Umbilical cord (tissue), 1 donor: ENCODE measurements at regions not wholly inside any gene's neighbourhood (a gene's known extent, or its start where the extent isn't known, plus 50 kb on each side); places are given as distances from the start of the nearest gene placed in this dataset.

Experiments
- DNase-seq: peaks from one replicate; pipeline ENCODE4 v3.0.0-alpha.2; 2015; ENCODE audit warnings: low spot score

- DNase-seq, result no peak
Measured at GRCh38 chr11:32200136-32200847, 109.4 kb downstream of the RCN1 start.

DNA sequence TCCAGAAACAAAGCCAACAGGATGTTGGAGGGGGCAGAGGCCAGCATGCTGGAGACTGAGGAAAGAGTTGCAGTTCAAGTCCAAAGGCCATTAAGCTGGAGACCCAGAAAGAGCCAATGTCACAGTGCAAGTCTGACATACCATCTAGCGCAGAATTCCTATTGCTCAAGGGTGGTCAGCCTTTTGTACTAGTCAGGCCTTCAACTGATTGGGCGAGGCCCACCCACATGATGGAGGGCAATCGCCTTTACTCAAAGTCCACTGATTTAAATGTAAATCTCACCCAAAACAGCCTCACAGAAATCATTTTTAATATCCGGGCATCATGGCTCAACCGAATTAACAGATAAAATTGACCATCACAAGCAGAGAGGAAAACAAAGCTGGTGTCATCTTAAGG is 113.9 kb downstream of the RCN1 start:
- no peak for DNase-seq

DNA sequence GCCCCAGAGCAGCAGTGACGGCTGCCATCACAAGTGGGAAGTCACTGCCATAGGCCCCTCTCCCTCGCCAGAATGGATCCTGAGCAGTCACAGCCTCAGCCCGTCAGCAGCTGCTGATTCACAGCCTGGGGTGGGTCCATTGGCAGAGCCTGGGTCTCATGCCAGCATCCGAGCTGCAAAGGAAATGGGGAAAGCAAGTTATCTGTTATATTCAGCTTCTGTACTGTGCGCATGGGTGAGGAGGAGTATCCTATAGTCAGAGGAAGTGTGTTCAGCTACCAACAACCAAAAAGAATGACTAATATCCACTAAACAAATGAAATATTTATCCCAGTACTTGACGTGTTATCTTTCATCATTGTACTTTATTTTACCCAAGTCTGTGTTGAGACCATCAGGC is 119.7 kb downstream of the RCN1 start:
- DNase-seq, result no peak

- peak; percentile 40 for DNase-seq
Measured at GRCh38 chr11:32213223-32213622, 122.3 kb downstream of the RCN1 start.

- DNase-seq, result no peak
Measured at GRCh38 chr11:32215157-32215556, 124.3 kb downstream of the RCN1 start.

- no peak for DNase-seq
Measured at GRCh38 chr11:32216749-32217148, 125.9 kb downstream of the RCN1 start.

DNA sequence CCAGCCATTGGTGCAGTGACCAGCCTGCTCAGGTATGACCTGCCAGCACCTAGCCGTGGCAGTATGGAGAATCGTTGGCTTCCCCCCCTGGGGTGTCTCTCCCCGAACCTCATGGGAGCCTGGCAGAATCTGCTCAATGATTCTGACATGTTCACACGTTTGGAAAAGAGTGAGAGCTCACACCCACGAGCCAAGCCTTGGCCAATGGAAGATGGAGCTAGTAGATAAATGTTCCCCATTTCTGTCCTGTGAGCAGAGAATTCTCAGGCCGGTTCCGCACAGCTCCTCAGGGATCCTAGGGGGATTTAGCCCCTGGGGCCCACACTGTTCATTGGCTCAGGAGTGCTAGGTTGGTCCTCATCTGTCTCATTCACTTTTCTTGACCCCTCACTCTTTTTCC is 128.4 kb downstream of the RCN1 start:
- DNase-seq, result no peak

DNA sequence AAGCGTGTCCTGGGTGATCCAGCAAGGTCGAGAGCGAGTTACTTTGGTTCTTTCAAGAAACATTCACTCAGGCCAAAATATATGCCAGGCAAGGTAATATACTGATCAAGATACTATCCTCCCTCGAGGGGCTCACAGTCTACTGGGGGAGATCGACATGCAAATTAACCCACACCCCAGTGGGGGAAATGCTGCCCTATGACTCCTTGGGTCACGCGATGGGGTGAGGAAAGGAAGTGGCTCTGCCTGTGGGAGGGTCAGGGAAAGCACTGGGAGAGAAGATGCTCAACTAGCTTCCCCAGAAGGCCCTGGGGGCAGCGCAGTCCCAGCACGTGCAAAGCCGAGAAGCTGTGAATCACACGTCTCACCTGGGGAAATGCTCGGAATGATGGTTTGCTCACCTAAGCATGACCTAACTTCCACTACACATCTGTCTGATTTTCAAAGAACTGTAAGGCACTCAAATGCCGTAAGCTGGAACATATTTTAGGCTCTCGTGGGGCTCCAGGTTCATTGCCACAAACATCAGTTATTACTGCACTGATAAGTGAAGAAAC is 130.7 kb downstream of the RCN1 start:
- no peak for DNase-seq

DNA sequence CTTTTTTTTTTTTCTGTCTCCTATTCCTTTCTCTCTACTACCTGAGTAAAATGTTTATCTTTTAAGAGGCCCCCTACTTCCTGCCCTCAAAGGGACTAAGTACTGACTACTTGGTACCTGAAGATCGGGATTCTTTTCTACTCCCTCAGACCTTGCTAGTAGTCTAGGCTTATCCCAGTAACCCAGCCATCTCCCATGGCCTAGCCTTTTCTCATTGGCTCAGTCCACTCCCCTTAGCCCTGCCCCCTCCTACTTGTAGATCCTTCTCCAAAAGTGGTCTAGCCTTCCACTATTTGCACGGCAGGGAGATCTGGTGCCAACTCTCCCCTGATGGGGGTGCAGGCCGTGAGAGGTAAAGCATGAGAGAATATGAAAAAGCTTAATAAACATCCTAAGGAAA is 133.7 kb downstream of the RCN1 start:
- DNase-seq, result no peak

DNA sequence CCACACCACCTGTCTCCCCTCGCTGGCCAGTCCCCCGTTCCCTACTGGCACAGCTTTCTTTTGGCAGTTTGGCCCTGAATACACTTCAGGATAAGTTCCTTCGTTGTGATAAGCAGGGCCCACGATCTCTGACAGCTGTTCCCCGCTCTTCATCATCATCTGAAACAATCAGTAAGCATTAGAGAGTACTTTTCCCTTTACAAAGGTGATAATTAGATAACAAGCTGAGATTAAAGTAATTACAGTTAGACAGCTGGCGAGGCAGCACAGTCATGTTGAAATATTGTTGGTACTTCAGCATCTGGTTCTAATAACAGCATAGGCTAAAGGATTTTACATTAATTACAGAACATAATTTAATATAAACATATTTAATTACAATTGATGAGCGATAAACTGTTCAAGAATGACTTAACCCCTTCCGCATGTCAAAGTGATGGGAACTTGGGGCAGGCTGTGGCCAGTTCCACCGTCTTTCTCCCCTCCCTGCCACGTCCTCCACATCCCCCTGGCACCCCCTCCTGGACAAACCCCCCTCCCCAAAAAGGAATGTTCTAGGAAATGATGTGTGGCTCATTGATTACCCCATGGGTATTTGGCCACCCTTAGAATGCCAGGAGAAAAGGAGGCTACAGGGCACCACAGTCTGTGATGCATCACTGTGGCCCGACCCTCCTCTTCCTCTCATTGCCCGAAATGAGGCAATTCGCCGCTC is 134.9 kb downstream of the RCN1 start:
- DNase-seq, result no peak

- DNase-seq, result no peak
Measured at GRCh38 chr11:32226480-32226879, 135.6 kb downstream of the RCN1 start.

DNA sequence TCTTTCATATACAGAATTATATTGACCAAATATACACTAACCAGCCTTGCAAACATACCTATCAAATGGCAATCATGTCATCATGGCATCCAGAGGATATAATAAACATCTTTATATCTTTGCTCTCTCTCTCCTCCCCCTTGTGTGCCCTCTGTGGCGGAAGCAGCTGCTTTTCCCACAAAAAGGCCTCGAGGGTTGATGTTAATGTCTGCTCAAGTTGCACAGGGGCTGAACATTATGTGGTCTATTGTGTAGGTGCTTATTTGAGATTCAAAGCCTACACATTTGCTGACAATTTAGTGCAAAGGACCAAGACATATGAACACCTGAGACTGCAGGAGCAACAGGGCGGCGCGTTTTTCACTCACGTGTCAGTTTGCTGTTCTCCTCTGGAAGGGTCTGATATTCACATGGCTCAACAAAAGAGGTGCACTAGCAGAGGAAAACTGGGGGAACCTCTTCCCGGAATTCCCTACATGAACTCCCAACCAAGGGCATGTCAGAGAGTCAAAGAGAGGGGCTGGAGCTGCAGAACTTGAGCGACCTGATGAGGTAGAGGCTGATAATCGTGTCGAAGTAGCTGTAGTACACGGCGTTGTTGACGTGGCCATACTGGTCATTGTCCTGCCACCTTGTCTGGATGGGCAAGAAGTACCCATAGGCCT is 138.8 kb downstream of the RCN1 start:
- DNase-seq, result no peak

DNA sequence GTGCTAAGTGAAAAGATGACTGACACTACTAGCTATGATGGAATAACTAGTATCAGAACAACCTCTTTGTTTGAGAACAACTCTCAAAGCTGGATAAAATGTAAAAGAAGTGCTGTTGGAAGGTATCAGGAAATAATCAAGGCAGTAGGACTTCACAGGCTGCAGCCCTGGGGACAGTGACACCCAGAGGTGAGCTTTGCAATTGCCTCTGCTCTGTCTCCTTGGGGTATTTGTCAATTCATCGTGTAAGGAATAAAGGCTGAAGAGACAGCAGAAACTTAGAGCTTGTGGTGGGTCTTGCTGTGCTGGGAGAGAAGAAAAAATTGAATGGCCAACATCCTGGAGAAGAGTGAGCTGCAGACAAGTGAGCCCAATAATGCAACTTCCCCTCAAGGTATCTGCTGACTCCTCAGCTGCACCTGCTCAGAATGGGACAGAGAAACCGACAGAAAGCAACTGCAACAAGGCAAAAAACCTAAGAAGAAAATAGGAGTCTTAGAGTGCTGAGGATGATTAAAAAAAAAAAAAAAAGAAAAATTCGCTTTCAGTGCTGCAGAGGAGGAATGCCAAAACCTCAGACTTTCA is 141.1 kb downstream of the RCN1 start:
- DNase-seq, result no peak

- no peak for DNase-seq
Measured at GRCh38 chr11:32232516-32232915, 141.6 kb downstream of the RCN1 start.

DNA sequence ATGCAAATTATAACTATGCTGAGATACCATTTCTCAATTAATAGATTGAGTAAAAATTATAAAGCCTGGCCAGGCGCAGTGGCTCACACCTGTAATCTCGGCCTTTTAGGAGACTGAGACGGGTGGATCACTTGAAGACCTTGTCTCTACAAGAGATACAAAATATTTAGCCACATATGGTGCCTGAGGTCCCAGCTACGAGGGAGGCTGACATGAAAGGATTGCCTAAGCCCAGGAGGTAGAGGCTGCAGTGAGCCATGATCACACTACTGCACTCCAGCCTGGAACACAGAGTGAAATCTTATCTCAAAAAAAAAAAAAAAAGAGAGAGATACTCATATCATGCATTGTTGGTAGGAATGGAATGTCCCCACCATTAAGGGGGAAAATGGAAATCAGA is 142.4 kb downstream of the RCN1 start:
- DNase-seq, result no peak

DNA sequence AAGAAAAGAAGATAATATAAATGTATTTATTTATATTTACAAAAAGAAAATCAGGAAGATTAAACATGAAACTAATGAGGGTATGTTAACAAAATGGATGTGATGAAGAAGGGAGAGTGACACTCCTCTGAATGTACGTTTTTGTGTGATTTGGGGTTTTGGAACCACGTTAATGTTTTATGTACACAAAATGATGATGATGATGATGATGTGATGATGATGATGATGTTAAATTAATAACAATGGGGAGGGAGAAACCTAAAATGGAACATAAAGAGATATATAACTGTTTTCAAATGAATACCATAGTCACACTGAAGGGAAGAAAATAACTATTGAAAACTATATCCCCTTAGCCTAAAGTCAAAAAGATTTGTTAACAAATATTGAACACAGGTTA is 143.1 kb downstream of the RCN1 start:
- DNase-seq, result no peak

DNA sequence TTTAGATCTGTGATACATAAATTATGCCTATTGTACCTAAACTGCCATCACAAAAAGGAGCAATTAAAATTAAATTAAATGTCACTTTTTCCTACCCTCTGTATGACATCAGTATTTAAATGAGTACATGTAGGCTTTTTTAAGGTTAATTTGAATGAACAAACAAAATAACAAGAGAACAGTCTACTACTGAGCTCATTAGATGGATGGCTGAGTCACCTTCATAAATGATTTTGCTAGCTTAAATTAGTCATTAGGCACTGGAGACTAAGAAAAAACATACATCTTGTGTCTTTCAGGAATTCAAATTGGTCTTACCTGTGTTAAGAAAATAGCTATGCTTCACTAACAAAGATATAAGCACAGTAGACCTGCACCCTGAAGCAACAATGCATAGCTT is 153.6 kb downstream of the RCN1 start:
- no peak for DNase-seq

DNA sequence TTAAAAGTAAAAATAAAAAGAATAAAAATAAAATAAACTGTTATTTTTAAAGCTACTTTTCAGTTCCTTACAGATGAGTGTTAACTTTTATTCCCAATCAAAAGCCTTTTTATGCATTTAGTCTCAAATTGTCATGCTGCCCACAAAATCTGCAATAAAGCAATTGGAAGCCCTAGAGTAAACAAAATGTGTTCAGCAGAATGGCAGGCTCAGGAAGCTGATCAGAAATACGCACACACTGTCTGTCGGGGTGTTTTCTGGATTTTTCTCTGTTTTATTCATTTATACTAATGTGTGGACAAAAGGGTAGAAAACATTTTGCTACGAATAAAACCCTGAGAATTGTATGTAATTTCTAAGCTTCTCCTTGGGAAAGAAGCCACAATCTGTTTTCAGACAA is 162.8 kb downstream of the RCN1 start:
- no peak for DNase-seq

DNA sequence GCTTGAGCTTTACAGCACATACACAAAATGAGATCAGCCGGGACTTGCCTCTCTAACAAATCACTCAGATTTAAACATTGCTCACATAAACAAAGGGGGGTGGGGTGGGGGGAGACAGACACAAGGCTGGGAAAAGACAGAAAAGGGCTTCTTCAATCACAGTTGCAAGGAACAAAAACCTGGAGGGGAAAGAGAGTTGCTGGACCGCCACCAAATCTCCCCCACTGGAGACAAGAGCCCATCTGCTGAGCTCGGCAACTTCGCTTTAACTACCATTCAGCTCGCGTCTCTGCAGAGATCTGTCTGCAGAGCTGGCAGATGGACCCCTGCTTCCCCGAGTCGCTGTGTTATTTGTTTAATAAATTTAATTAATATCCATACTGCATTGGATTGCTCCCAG is 165.0 kb downstream of the RCN1 start:
- DNase-seq, result peak; percentile 37

- DNase-seq, result no peak
Measured at GRCh38 chr11:32256466-32256865, 165.6 kb downstream of the RCN1 start.

DNA sequence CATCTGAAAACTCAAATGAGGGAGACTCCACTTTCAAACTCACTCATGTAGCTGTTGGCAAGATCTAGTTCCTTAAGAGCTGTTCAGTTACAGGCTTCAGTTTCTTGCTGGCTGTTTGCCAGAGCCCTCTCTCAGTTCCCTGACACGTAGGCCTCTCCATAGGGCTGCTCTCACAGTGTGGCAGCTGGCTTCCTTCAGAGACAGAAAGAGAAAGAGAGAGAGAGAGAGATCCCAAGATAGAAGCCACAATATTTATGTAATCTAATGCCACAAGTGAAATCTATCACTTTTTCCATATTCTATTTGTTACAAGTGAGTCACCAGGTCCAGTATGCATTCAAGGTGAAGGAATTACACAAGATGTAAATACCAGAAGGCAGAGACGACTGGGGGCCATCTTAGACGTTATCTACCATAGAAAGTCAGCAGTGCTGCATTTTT is 168.8 kb downstream of the RCN1 start:
- DNase-seq, result peak; percentile 89

DNA sequence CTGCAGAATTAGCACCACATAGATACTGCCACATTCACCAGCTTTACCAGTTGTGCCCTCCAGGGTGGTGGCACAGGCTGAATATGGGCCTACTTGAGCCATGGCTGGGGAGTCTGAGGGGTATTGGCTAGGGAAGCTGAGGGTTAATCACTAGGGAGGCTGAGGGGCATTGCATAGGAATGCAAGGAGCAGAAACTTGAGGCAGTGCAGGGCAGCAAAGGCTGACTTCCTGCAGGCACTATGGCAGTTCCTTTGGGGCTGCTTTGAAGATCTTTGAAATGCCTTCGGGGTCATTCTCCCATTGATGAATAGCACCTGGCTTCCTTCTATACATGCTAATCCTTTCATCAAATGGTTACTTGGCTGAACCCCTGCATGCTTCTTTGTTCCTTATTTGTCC is 171.5 kb downstream of the RCN1 start:
- DNase-seq, result no peak
